ENCODE measurements at regions not wholly inside any gene's neighbourhood (a gene's known extent, or its start where the extent isn't known, plus 50 kb on each side); places are given as distances from the start of the nearest gene placed in this dataset.
A peak's percentile ranks its signal among the peaks of the same experiment; 100 is the strongest.

GRCh38 chrX:27924718-27925117, 56.5 kb downstream of the DCAF8L1 start:
- CTCF ChIA-PET, result no interaction called here
- H3K27me3 ChIP-seq (ENCODE audit: low read length), result no peaks in the 10 kb centered on the region

GRCh38 chrX:27924261-27924660, 57.0 kb downstream of the DCAF8L1 start:
- ATAC-seq (peak; percentile 60), DNase-seq (peak; percentile 42)
- H3K4me1 ChIP-seq (ENCODE audit: insufficient read depth, low read length), result 0 out of 2 replicates have a peak, but pooled peaks cover 6% of the 10 kb centered on the region
- no peak overlapping the region for H3K4me3 ChIP-seq (ENCODE audit: low read length)
- H3K27me3 ChIP-seq (ENCODE audit: low read length), result no peaks in the 10 kb centered on the region
- no TSS peak for BruUV-seq (replicated peaks)
- H2AFZ ChIP-seq (ENCODE audit: low read length), result no peak overlapping the region
- H3K9ac ChIP-seq (ENCODE audit: low read length), result no peak overlapping the region
- no peaks in the 10 kb centered on the region for H4K20me1 ChIP-seq (ENCODE audit: low read length)
- ChIA-PET POLR2A (ENCODE audit: unreplicated experiment) (no interaction called here), CTCF (interaction anchor here (0.6 kb wide), 1 partner anchor 325 kb away, joined by 3 read pairs; no protein-coding TSS in a partner anchor)
- no peaks in the 10 kb centered on the region for H3K36me3 ChIP-seq (ENCODE audit: low read depth, low read length)
- intact Hi-C loops (cut with micrococcal nuclease), result no loop called here
- no peaks in the 10 kb centered on the region for H3K79me2 ChIP-seq (ENCODE audit: low read length)
- no peaks in the 10 kb centered on the region for H3K9me3 ChIP-seq (ENCODE audit: low read length)
- TF ChIP-seq EZH2 (IDR thresholded peaks at IDR 0.05; ENCODE audit: low read length, unreplicated experiment), result no peak
- TF ChIP-seq EZH2phosphoT487 (IDR thresholded peaks at IDR 0.05; ENCODE audit: borderline replicate concordance, low read length), result no peak
- TF ChIP-seq CTCF (conservative IDR thresholded peaks at IDR 0.05; ENCODE audit: low read depth, low read length), result no peak
- H3K4me2 ChIP-seq (ENCODE audit: low read length), result no peak overlapping the region
- H3K27ac ChIP-seq (ENCODE audit: low read length), result no peak overlapping the region
- H3K9me2 ChIP-seq (replicated peaks; ENCODE audit: low read length), result no peaks in the 10 kb centered on the region
- no peaks in the 10 kb centered on the region for H3F3A ChIP-seq (ENCODE audit: low read length, unreplicated experiment)

More at GRCh38 chrX:27924718-27925117, 56.5 kb downstream of the DCAF8L1 start:
- Histone ChIP-seq H4K20me1 (ENCODE audit: low read length) (no peaks in the 10 kb centered on the region), H2AFZ (ENCODE audit: low read length) (no peak overlapping the region), H3F3A (ENCODE audit: low read length, unreplicated experiment) (no peaks in the 10 kb centered on the region), H3K79me2 (ENCODE audit: low read length) (no peaks in the 10 kb centered on the region), H3K36me3 (ENCODE audit: low read depth, low read length) (no peaks in the 10 kb centered on the region), H3K9me2 (replicated peaks; ENCODE audit: low read length) (no peaks in the 10 kb centered on the region), H3K27ac (ENCODE audit: low read length) (no peak overlapping the region), H3K4me2 (ENCODE audit: low read length) (no peak overlapping the region), H3K9ac (ENCODE audit: low read length) (no peak overlapping the region), H3K9me3 (ENCODE audit: low read length) (no peaks in the 10 kb centered on the region), H3K4me3 (ENCODE audit: low read length) (no peak overlapping the region), H3K4me1 (ENCODE audit: insufficient read depth, low read length) (0 out of 2 replicates have a peak, but pooled peaks cover 6% of the 10 kb centered on the region)
- no peak for TF ChIP-seq CTCF (conservative IDR thresholded peaks at IDR 0.05; ENCODE audit: low read depth, low read length)
- TF ChIP-seq EZH2phosphoT487 (IDR thresholded peaks at IDR 0.05; ENCODE audit: borderline replicate concordance, low read length), result no peak
- no peak for TF ChIP-seq EZH2 (IDR thresholded peaks at IDR 0.05; ENCODE audit: low read length, unreplicated experiment)
- no TSS peak for BruUV-seq (replicated peaks)
- POLR2A ChIA-PET (ENCODE audit: unreplicated experiment), result no interaction called here
- ATAC-seq (no peak), DNase-seq (no peak)
- intact Hi-C loops (cut with micrococcal nuclease), result no loop called here

- CTCF ChIA-PET, result no interaction called here
These were observed 62.5 kb downstream of the DCAF8L1 start for GRCh38 chrX:27918799-27919198.

More at GRCh38 chrX:27918799-27919198, 62.5 kb downstream of the DCAF8L1 start:
- no peaks in the 10 kb centered on the region for H3K9me3 ChIP-seq (ENCODE audit: low read length)
- peak; percentile 46 for DNase-seq
- H3K27ac ChIP-seq (ENCODE audit: low read length), result no peak overlapping the region
- TF ChIP-seq CTCF (conservative IDR thresholded peaks at IDR 0.05; ENCODE audit: low read depth, low read length) (peak; percentile 51), EZH2phosphoT487 (IDR thresholded peaks at IDR 0.05; ENCODE audit: borderline replicate concordance, low read length) (no peak)
- H3K36me3 ChIP-seq (ENCODE audit: low read depth, low read length), result no peaks in the 10 kb centered on the region
- no peak overlapping the region for H2AFZ ChIP-seq (ENCODE audit: low read length)
- no peaks in the 10 kb centered on the region for H3K79me2 ChIP-seq (ENCODE audit: low read length)
- H3K9me2 ChIP-seq (replicated peaks; ENCODE audit: low read length), result no peaks in the 10 kb centered on the region
- H3K4me1 ChIP-seq (ENCODE audit: insufficient read depth, low read length), result no peaks in the 10 kb centered on the region
- no TSS peak for BruUV-seq (replicated peaks)
- no peaks in the 10 kb centered on the region for H4K20me1 ChIP-seq (ENCODE audit: low read length)
- H3K4me3 ChIP-seq (ENCODE audit: low read length), result no peak overlapping the region
- POLR2A ChIA-PET (ENCODE audit: unreplicated experiment), result no interaction called here
- H3K27me3 ChIP-seq (ENCODE audit: low read length), result no peaks in the 10 kb centered on the region
- H3F3A ChIP-seq (ENCODE audit: low read length, unreplicated experiment), result no peaks in the 10 kb centered on the region
- no peak overlapping the region for H3K9ac ChIP-seq (ENCODE audit: low read length)
- no peak for ATAC-seq
- no peak overlapping the region for H3K4me2 ChIP-seq (ENCODE audit: low read length)
- intact Hi-C loops (cut with micrococcal nuclease), result loop anchor here (10.0 kb wide), 2 partner anchors 314 to 666 kb away; partner anchors contain the start of gene IL1RAPL1

Data from PC-3 (cell line).